H9 (cell line): ENCODE measurements at regions not wholly inside any gene's neighbourhood (a gene's known extent, or its start where the extent isn't known, plus 50 kb on each side); places are given as distances from the start of the nearest gene placed in this dataset.

Experiments
- DNase-seq: peaks from one replicate; pipeline ENCODE4 v3.0.0-alpha.2; 2017
- H2AFZ ChIP-seq: one replicate; pipeline ENCODE4 v1.6.1; 2013; ENCODE audit warnings: mild to moderate bottlenecking, low read length, control low read depth, moderate library complexity
- H2AK5ac ChIP-seq: 2 replicates; pipeline ENCODE4 v1.6.1; 2013; ENCODE audit warnings: low read length, control low read depth, mixed read lengths; ENCODE audit not compliant: insufficient read length
- H2BK120ac ChIP-seq: one replicate; pipeline ENCODE4 v1.6.1; 2013; ENCODE audit warnings: low read depth, mild to moderate bottlenecking, low read length, control low read depth, inconsistent platforms; ENCODE audit not compliant: poor library complexity, severe bottlenecking
- H2BK12ac ChIP-seq: 2 replicates; pipeline ENCODE4 v1.6.1; 2013; ENCODE audit warnings: low read length, control low read depth, mixed read lengths, low read depth; ENCODE audit not compliant: insufficient read length
- H2BK15ac ChIP-seq: 2 replicates; pipeline ENCODE4 v1.6.1; 2013; ENCODE audit warnings: low read depth, low read length, control low read depth
- H2BK20ac ChIP-seq: one replicate; pipeline ENCODE4 v1.6.1; 2013; ENCODE audit warnings: low read depth, mild to moderate bottlenecking, low read length, control low read depth, inconsistent platforms; ENCODE audit not compliant: poor library complexity, severe bottlenecking
- H2BK5ac ChIP-seq: 2 replicates; pipeline ENCODE4 v1.6.1; 2013; ENCODE audit warnings: low read length, control low read depth, mixed read lengths; ENCODE audit not compliant: insufficient read length
- H3K14ac ChIP-seq: 2 replicates; pipeline ENCODE4 v1.6.1; 2013; ENCODE audit warnings: low read length, control low read depth; ENCODE audit not compliant: insufficient read depth
- H3K18ac ChIP-seq: 2 replicates; pipeline ENCODE4 v1.6.1; 2013; ENCODE audit warnings: low read depth, mild to moderate bottlenecking, mixed read lengths, low read length, control low read depth; ENCODE audit not compliant: insufficient read length
- H3K23ac ChIP-seq: 2 replicates; pipeline ENCODE4 v1.6.1; 2013; ENCODE audit warnings: low read length, control low read depth, mixed read lengths, low read depth; ENCODE audit not compliant: insufficient read length
- H3K23me2 ChIP-seq: 2 replicates; pipeline ENCODE4 v1.6.1; 2013; ENCODE audit warnings: low read depth, mild to moderate bottlenecking, mixed read lengths, low read length, control low read depth; ENCODE audit not compliant: insufficient read length, poor library complexity, severe bottlenecking
- H3K27ac ChIP-seq: 2 replicates; pipeline ENCODE4 v1.5.1; 2013; ENCODE audit warnings: low read length, control low read depth, mixed read lengths, low read depth; ENCODE audit not compliant: insufficient read length
- H3K27me3 ChIP-seq: 2 replicates; pipeline ENCODE4 v1.6.1; 2013; ENCODE audit warnings: low read length, control low read depth, inconsistent platforms; ENCODE audit not compliant: insufficient read depth
- H3K4ac ChIP-seq: 2 replicates; pipeline ENCODE4 v1.6.1; 2013; ENCODE audit warnings: low read depth, mild to moderate bottlenecking, control low read depth, inconsistent platforms, low read length, moderate library complexity
- H3K4me1 ChIP-seq: 2 replicates; pipeline ENCODE4 v1.6.1; 2013; ENCODE audit warnings: low read length, control low read depth, inconsistent platforms; ENCODE audit not compliant: insufficient read depth
- H3K4me2 ChIP-seq: 2 replicates; pipeline ENCODE4 v1.6.1; 2013; ENCODE audit warnings: low read length, control low read depth, mixed read lengths; ENCODE audit not compliant: insufficient read length, insufficient read depth
- H3K56ac ChIP-seq: 2 replicates; pipeline ENCODE4 v1.6.1; 2013; ENCODE audit warnings: low read depth, mild to moderate bottlenecking, mixed read lengths, low read length, control low read depth; ENCODE audit not compliant: insufficient read length
- H3K79me1 ChIP-seq: 2 replicates; pipeline ENCODE4 v1.6.1; 2013; ENCODE audit warnings: low read depth, mild to moderate bottlenecking, moderate library complexity, low read length, control low read depth, inconsistent platforms; ENCODE audit not compliant: insufficient read depth, poor library complexity, severe bottlenecking
- H3K79me2 ChIP-seq: 2 replicates; pipeline ENCODE4 v1.6.1; 2013; ENCODE audit warnings: low read length, control low read depth, inconsistent platforms; ENCODE audit not compliant: insufficient read depth
- H3K9ac ChIP-seq: 2 replicates; pipeline ENCODE4 v1.6.1; 2013; ENCODE audit warnings: low read length, control low read depth, mixed read lengths; ENCODE audit not compliant: insufficient read length; ENCODE audit errors: extremely low read depth
- H3K9me3 ChIP-seq: one replicate; pipeline ENCODE4 v1.6.1; 2013; ENCODE audit warnings: low read depth, low read length, inconsistent platforms; ENCODE audit not compliant: control insufficient read depth
- H3T11ph ChIP-seq: one replicate; pipeline ENCODE4 v1.6.1; 2013; ENCODE audit warnings: mild to moderate bottlenecking, low read length, control low read depth, inconsistent platforms
- H4K20me1 ChIP-seq: one replicate; pipeline ENCODE4 v1.6.1; 2013; ENCODE audit not compliant: control insufficient read depth, insufficient read length, insufficient read depth
- H4K5ac ChIP-seq: 2 replicates; pipeline ENCODE4 v1.6.1; 2013; ENCODE audit warnings: low read depth, mild to moderate bottlenecking, mixed read lengths, low read length, control low read depth; ENCODE audit not compliant: insufficient read length
- H4K8ac ChIP-seq: replicated peaks from 2 replicates; pipeline ENCODE4 v1.6.1; 2013; ENCODE audit warnings: low read length, control low read depth, mixed read lengths, low read depth; ENCODE audit not compliant: insufficient read length
- H4K91ac ChIP-seq: 2 replicates; pipeline ENCODE4 v1.6.1; 2013; ENCODE audit warnings: low read depth, mild to moderate bottlenecking, moderate library complexity, mixed read lengths, low read length, control low read depth; ENCODE audit not compliant: insufficient read length
- H3K27ac Mint-ChIP-seq, 3 experiments: 2 replicates in 2 of 3; 3 replicates in 1 of 3; pipeline ENCODE4 v1.8.0; 2020 to 2021; ENCODE audit warnings: mixed read lengths in 3 of 3, mild to moderate bottlenecking in 1 of 3, moderate library complexity in 1 of 3
- H3K27me3 Mint-ChIP-seq: 2 replicates; pipeline ENCODE4 v1.8.0; 2021; ENCODE audit warnings: low read depth, mild to moderate bottlenecking, moderate library complexity, mixed read lengths
- H3K36me3 Mint-ChIP-seq, 3 experiments: 2 replicates in 2 of 3; 3 replicates in 1 of 3; pipeline ENCODE4 v1.8.0; 2020 to 2021; ENCODE audit warnings: low read depth in 3 of 3, mixed read lengths in 3 of 3; ENCODE audit not compliant: insufficient read depth in 1 of 3
- H3K4me1 Mint-ChIP-seq, 2 experiments: 2 replicates each; pipeline ENCODE4 v1.8.0; 2020; ENCODE audit warnings: mixed read lengths in 2 of 2
- H3K4me3 Mint-ChIP-seq, 2 experiments: 2 replicates in 1 of 2; 3 replicates in 1 of 2; pipeline ENCODE4 v1.8.0; 2020 to 2021; ENCODE audit warnings: mild to moderate bottlenecking in 2 of 2, mixed read lengths in 2 of 2, moderate library complexity in 1 of 2
- H3K9me3 Mint-ChIP-seq, 2 experiments: 2 replicates in 1 of 2; 3 replicates in 1 of 2; pipeline ENCODE4 v1.8.0; 2020; ENCODE audit warnings: mild to moderate bottlenecking in 2 of 2, mixed read lengths in 2 of 2, moderate library complexity in 1 of 2
- CTCF ChIP-seq: fragments of 200-600 bp; sonication (generic); conservative IDR thresholded peaks from 3 replicates; pipeline ENCODE4 v1.8.0; 2021; ENCODE audit warnings: antibody characterized with exemption, mild to moderate bottlenecking
- WGBS: extraction: QIAGEN DNeasy Blood & Tissue Kit; methylation state at CpG from one replicate; pipeline ENCODE4 v1.1.7; 2013; ENCODE audit warnings: missing lambda C conversion rate, low lambda C conversion rate, mixed read lengths; ENCODE audit not compliant: insufficient read length; ENCODE audit errors: extremely low coverage; 5-methylcytosine and 5-hydroxymethylcytosine counted together

DNA sequence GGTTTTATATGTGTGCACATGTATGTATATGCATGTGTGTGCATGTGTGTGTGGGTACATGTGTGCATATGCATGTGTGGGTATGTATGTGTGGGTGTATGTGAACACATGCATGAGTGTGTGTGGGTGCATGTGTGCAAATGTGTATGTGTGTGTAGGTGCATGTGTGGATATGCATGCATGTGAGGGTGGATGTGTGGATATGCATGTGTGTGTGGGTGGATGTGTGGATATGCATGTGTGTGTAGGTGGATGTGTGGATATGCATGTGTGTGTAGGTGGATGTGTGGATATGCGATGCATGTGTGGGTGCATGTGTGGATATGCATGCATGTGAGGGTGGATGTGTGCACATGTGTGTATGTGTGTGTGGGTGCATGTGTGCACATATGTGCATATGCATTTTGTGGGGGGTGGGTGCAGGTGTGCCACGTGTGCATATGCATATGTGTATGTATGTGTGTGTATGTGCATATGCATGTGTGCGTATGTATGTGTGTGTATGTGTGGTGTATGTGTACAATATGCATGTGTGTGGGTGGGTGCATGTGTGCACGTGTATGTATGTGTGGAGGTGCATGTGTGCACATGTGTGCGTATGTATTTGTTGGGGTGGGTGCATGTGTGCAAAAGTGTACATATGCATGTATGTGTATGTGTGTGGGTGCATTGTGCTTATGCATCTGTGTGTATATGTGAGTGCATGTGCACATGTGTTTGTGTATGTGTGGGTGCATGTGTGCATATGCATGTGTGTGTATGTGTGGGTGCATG is 144.2 kb downstream of the GAS1 start:
- Histone ChIP-seq H3K27ac (no peak overlapping the region), H3K4ac (no peak overlapping the region), H3K18ac (no peak overlapping the region), H2BK12ac (no peak overlapping the region), H3K56ac (no peak overlapping the region), H3K4me1 (no peaks in the 10 kb centered on the region; the same call in 1 of the 2 replicates), H4K5ac (no peak overlapping the region), H2BK120ac (no peak overlapping the region), H3T11ph (no peak overlapping the region), H2BK5ac (no peak overlapping the region), H3K4me2 (no peak overlapping the region), H4K20me1 (no peaks in the 10 kb centered on the region), H3K23ac (no peak overlapping the region), H3K23me2 (no peaks in the 10 kb centered on the region), H4K8ac (peak overlapping the region; percentile 11), H2AFZ (no peak overlapping the region), H3K9ac (no peak overlapping the region), H4K91ac (no peak overlapping the region), H3K14ac (no peak overlapping the region), H3K79me1 (no peaks in the 10 kb centered on the region), H2BK20ac (no peak overlapping the region), H3K27me3 (no peaks in the 10 kb centered on the region), H2AK5ac (no peak overlapping the region), H3K79me2 (no peaks in the 10 kb centered on the region), H3K9me3 (no peaks in the 10 kb centered on the region), H2BK15ac (no peak overlapping the region)
- peak overlapping the region in 1 of 3 experiments; percentile 15; a peak in 2 of 7 replicates for H3K27ac Mint-ChIP-seq
- H3K27me3 Mint-ChIP-seq: peaks cover 2% of the 10 kb centered on the region; the same call in 1 of the 2 replicates
- peaks cover 2 to 6% (median 3%) of the 10 kb centered on the region in 3 experiments; a peak in 4 of 7 replicates for H3K36me3 Mint-ChIP-seq
- no CpG with 5 or more reads among the region's 5 CpGs for WGBS
- H3K4me3 Mint-ChIP-seq: peak overlapping the region in 1 of 2 experiments; percentile 0; a peak in 1 of 5 replicates
- peaks cover 12% of the 10 kb centered on the region in 2 experiments for H3K4me1 Mint-ChIP-seq
- DNase-seq: no peak
- TF ChIP-seq CTCF: no peak
- peaks cover 8% of the 10 kb centered on the region in 2 experiments; a peak in 4 of 5 replicates for H3K9me3 Mint-ChIP-seq
